GM12872 (cell line): ENCODE measurements at regions not wholly inside any gene's neighbourhood (a gene's known extent, or its start where the extent isn't known, plus 50 kb on each side); places are given as distances from the start of the nearest gene placed in this dataset.

ENCODE experiments used
- CTCF ChIP-seq: IDR thresholded peaks from 3 replicates; pipeline ENCODE4 v1.5.1; 2011; ENCODE audit warnings: low read depth, mild to moderate bottlenecking, low read length, moderate library complexity; ENCODE audit not compliant: insufficient read depth

- TF ChIP-seq CTCF = no peak
Observed at GRCh38 chr2:192877159-192877558, 682.4 kb upstream of the TMEFF2 start.

- no peak for TF ChIP-seq CTCF
Observed at GRCh38 chr2:192876698-192877097, 682.0 kb upstream of the TMEFF2 start.

GRCh38 chr2:192854706-192855105, 660.0 kb upstream of the TMEFF2 start:
- TF ChIP-seq CTCF = no peak

GRCh38 chr2:192854031-192854430, 659.3 kb upstream of the TMEFF2 start:
- no peak for TF ChIP-seq CTCF

GRCh38 chr2:192828947-192829346, 634.2 kb upstream of the TMEFF2 start:
- TF ChIP-seq CTCF = no peak

- no peak for TF ChIP-seq CTCF
Observed at GRCh38 chr2:192828175-192828574, 633.4 kb upstream of the TMEFF2 start.

- no peak for TF ChIP-seq CTCF
Observed at GRCh38 chr2:192827735-192828134, 633.0 kb upstream of the TMEFF2 start.

- no peak for TF ChIP-seq CTCF
Observed at GRCh38 chr2:192814376-192814775, 619.6 kb upstream of the TMEFF2 start.
